SU-DHL-6 (cell line): ENCODE measurements at regions not wholly inside any gene's neighbourhood (a gene's known extent, or its start where the extent isn't known, plus 50 kb on each side); places are given as distances from the start of the nearest gene placed in this dataset.

Experiments
- CTCF ChIP-seq: fragments of 200-600 bp; sonication (generic); IDR thresholded peaks from one replicate; pipeline ENCODE4 v1.5.1; 2017; ENCODE audit warnings: antibody characterized with exemption, mild to moderate bottlenecking, low read length, moderate library complexity; ENCODE audit not compliant: insufficient read depth, poor library complexity, severe bottlenecking
- EZH2phosphoT487 ChIP-seq: fragments of 200-600 bp; sonication (generic), shearing (Covaris generic); conservative IDR thresholded peaks from 2 replicates; pipeline ENCODE4 v1.6.1; 2018; ENCODE audit warnings: mild to moderate bottlenecking, antibody characterized with exemption, low read length, moderate library complexity, mixed read lengths

GRCh38 chr5:92419261-92419660 lies 1036.1 kb upstream of the ARRDC3 start:
- TF ChIP-seq CTCF: no peak
- TF ChIP-seq EZH2phosphoT487: no peak
